ENCODE measurements at regions not wholly inside any gene's neighbourhood (a gene's known extent, or its start where the extent isn't known, plus 50 kb on each side); places are given as distances from the start of the nearest gene placed in this dataset.

DNA sequence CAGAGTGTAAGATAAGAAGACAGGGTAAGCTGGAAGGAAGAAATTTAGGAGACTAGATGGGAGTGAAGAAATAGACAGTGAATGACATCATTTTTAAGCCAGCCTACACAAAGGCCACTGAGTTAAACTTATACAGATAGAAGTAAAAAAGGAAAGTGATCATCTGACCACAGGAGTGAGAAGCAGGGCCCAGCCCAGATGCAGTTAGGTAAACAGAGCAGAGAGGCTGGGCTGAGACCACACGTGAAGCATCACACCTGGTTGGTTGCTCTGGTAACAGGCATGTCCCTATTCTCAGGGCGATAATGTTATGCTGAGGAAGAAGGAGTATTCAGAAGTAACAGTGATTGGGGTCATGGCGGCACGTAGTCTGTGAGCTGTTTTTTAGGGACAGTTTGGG, 1079.4 kb downstream of the AACS start:
- H3K27ac ChIP-seq (ENCODE audit: low read length), result no peak overlapping the region

DNA sequence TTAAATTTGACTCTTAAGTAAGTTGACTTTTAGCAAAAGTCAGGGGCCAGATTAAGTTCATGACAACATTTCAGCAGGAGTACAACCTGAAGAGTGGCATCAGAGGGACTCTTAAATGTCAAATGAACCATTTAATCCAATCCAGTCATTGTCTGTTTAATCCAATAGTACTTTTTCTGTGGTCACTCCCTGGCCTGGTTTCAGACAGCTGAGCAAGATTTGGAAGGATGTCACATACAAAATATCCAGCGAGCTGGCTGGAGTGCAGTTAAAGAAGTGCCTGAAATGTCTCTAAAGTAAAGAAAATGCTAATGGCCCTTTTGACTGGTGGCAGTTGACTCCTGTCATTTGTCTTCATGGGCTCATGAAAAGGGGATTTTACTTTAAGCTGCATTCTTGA, 1082.1 kb downstream of the AACS start:
- H3K9ac ChIP-seq (ENCODE audit: low read depth, low read length), result no peak overlapping the region
- no peak overlapping the region for H3K27ac ChIP-seq (ENCODE audit: low read length)

More for the DNA sequence above, 1079.4 kb downstream of the AACS start:
- no peak overlapping the region for H3K4me3 ChIP-seq (ENCODE audit: low read length)
- no peaks in the 10 kb centered on the region for H3K27me3 ChIP-seq (ENCODE audit: insufficient read depth, low read length)
- no peak overlapping the region for H3K9ac ChIP-seq (ENCODE audit: low read depth, low read length)
- H3K4me1 ChIP-seq (ENCODE audit: insufficient read depth, low read length), result no peaks in the 10 kb centered on the region
- peaks cover 10% of the 10 kb centered on the region for H3K9me3 ChIP-seq (ENCODE audit: insufficient read depth, low read depth, low read length)
- no peaks in the 10 kb centered on the region for H3K36me3 ChIP-seq (ENCODE audit: insufficient read depth, low read depth, low read length)

DNA sequence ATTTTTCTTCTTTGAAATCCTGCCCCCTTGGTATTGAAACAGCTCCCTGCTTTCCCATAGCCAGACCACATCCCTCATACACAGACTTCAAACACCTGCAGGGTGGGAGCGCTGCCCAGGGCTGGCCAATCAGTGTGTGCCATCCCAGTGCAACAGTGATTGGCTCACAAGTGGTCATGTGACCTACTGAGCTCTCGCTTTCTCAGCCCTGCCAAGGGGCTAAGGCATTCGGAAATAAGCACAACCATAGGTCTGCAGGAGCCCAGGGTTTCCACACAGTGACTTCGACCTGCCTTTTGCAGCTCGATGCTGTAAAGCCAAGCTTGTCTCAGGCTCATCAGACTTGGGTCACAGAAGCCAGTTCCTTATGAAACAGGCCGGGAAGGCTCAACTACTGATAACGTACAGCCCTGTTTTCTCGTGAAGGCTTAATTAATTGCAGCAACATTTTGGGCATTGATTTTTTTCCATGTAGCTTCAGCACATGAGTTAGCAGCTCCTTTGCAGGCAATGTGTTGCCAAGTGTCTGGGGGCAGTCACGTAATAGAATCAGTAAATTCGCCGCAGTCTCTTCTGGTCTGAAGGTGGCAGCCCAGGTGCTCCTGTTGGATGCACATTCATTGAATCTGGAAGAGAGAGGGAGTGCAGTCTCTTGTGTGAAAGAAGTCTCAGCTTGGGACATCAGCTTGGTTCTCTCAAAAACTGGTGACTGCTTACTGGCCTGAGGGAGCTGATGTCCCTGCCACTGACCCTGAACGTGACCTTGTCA, 1091.8 kb downstream of the AACS start:
- H3K4me1 ChIP-seq (ENCODE audit: insufficient read depth, low read length), result no peaks in the 10 kb centered on the region; the same call in 1 of the 2 replicates
- no peak overlapping the region for H3K9ac ChIP-seq (ENCODE audit: low read depth, low read length)
- H3K36me3 ChIP-seq (ENCODE audit: insufficient read depth, low read depth, low read length), result no peaks in the 10 kb centered on the region
- H3K27me3 ChIP-seq (ENCODE audit: insufficient read depth, low read length), result no peaks in the 10 kb centered on the region
- no peak overlapping the region for H3K4me3 ChIP-seq (ENCODE audit: low read length)
- H3K27ac ChIP-seq (ENCODE audit: low read length), result no peak overlapping the region
- H3K9me3 ChIP-seq (ENCODE audit: insufficient read depth, low read depth, low read length), result no peaks in the 10 kb centered on the region

More for the DNA sequence above, 1082.1 kb downstream of the AACS start:
- Histone ChIP-seq H3K36me3 (ENCODE audit: insufficient read depth, low read depth, low read length) (no peaks in the 10 kb centered on the region), H3K4me3 (ENCODE audit: low read length) (no peak overlapping the region), H3K4me1 (ENCODE audit: insufficient read depth, low read length) (no peaks in the 10 kb centered on the region), H3K27me3 (ENCODE audit: insufficient read depth, low read length) (no peaks in the 10 kb centered on the region), H3K9me3 (ENCODE audit: insufficient read depth, low read depth, low read length) (no peaks in the 10 kb centered on the region)

DNA sequence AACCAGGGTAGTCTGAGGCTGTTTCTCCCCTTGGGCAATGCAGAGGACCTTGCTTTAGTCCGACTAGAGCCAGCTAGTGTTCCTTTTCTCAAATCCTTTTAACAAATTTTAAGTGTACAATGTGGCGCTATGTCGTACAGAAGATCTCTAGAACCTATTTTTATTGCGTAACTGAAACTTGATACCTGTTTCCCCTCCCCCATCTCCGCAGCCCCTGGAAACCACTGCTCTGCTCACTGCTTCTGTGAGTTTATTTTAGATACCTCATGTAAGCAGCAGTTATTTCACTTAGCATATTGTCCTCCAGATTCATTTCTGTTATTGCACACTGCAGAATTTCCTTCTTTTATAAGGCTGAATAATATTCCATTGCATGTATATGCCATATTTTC, 1092.3 kb downstream of the AACS start:
- H3K36me3 ChIP-seq (ENCODE audit: insufficient read depth, low read depth, low read length), result no peaks in the 10 kb centered on the region
- H3K27me3 ChIP-seq (ENCODE audit: insufficient read depth, low read length), result no peaks in the 10 kb centered on the region
- no peak overlapping the region for H3K9ac ChIP-seq (ENCODE audit: low read depth, low read length)
- no peak overlapping the region for H3K27ac ChIP-seq (ENCODE audit: low read length)
- H3K9me3 ChIP-seq (ENCODE audit: insufficient read depth, low read depth, low read length), result no peaks in the 10 kb centered on the region
- H3K4me1 ChIP-seq (ENCODE audit: insufficient read depth, low read length), result no peaks in the 10 kb centered on the region; the same call in 1 of the 2 replicates
- H3K4me3 ChIP-seq (ENCODE audit: low read length), result no peak overlapping the region

DNA sequence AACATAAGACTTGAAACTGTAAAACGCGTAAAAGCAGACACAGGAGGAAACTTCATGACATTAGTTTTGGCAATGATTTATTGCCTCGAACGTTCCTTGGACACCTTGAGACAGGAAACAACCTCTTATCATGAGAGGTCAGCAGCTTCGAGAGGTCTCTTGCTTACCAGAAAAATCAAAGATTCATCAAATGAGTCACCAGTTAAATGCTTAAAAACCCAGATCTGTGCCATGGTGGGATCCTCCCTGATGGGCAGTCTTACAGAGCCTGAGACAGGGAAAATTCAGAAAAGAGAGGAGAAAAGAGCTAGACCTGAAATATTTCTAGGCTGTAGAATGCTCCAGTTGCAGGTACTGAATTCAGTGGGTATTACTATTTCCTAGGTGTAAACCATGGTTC, 1093.9 kb downstream of the AACS start:
- H3K4me3 ChIP-seq (ENCODE audit: low read length), result no peak overlapping the region
- H3K9ac ChIP-seq (ENCODE audit: low read depth, low read length), result no peak overlapping the region
- H3K9me3 ChIP-seq (ENCODE audit: insufficient read depth, low read depth, low read length), result no peaks in the 10 kb centered on the region
- H3K36me3 ChIP-seq (ENCODE audit: insufficient read depth, low read depth, low read length), result no peaks in the 10 kb centered on the region
- no peaks in the 10 kb centered on the region for H3K27me3 ChIP-seq (ENCODE audit: insufficient read depth, low read length)
- no peaks in the 10 kb centered on the region; the same call in 1 of the 2 replicates for H3K4me1 ChIP-seq (ENCODE audit: insufficient read depth, low read length)
- no peak overlapping the region for H3K27ac ChIP-seq (ENCODE audit: low read length)

DNA sequence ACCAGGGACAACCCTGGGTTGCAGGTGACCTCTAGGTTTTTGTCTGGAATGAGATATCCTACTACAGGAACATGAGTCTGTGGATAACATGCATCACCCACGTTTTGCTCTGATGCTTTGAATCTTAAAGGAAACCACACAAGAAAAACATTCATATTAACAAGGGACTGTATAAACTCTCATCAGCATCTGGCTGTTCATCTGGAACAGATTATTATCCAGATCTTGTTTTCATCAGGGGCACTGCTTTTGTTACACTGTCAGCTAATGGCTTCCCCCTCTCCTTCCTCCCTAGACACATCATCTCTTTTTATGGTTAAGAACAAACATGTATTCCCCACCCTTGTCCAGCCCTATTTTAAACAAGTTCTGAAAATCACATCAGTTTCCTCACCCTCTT, 1095.7 kb downstream of the AACS start:
- Histone ChIP-seq H3K27ac (ENCODE audit: low read length) (no peak overlapping the region), H3K4me3 (ENCODE audit: low read length) (no peak overlapping the region), H3K9ac (ENCODE audit: low read depth, low read length) (no peak overlapping the region), H3K36me3 (ENCODE audit: insufficient read depth, low read depth, low read length) (no peaks in the 10 kb centered on the region), H3K27me3 (ENCODE audit: insufficient read depth, low read length) (no peaks in the 10 kb centered on the region), H3K9me3 (ENCODE audit: insufficient read depth, low read depth, low read length) (no peaks in the 10 kb centered on the region), H3K4me1 (ENCODE audit: insufficient read depth, low read length) (no peaks in the 10 kb centered on the region; the same call in 1 of the 2 replicates)

DNA sequence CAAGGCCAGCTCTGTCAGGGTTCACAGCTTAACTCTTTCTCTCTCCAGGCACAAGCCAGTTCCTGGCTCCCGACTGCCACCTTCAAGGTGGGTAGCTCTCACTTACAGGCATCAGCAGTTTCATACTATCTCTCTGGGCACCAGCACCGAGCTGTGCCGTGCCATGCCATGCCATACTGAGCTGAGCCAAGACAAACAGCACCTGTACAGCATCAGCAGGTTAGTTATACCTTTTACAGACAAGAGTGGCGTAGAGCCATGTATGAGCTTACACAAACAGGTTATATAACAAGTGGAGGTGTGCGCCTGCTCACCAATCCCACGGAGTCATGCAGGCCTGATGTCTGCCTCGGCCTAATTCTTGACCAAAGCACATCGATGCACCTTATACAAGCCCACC, 1098.7 kb downstream of the AACS start:
- no peaks in the 10 kb centered on the region for H3K4me1 ChIP-seq (ENCODE audit: insufficient read depth, low read length)
- H3K36me3 ChIP-seq (ENCODE audit: insufficient read depth, low read depth, low read length), result no peaks in the 10 kb centered on the region
- no peak overlapping the region for H3K9ac ChIP-seq (ENCODE audit: low read depth, low read length)
- H3K27me3 ChIP-seq (ENCODE audit: insufficient read depth, low read length), result no peaks in the 10 kb centered on the region
- H3K27ac ChIP-seq (ENCODE audit: low read length), result no peak overlapping the region
- no peaks in the 10 kb centered on the region for H3K9me3 ChIP-seq (ENCODE audit: insufficient read depth, low read depth, low read length)
- no peak overlapping the region for H3K4me3 ChIP-seq (ENCODE audit: low read length)

DNA sequence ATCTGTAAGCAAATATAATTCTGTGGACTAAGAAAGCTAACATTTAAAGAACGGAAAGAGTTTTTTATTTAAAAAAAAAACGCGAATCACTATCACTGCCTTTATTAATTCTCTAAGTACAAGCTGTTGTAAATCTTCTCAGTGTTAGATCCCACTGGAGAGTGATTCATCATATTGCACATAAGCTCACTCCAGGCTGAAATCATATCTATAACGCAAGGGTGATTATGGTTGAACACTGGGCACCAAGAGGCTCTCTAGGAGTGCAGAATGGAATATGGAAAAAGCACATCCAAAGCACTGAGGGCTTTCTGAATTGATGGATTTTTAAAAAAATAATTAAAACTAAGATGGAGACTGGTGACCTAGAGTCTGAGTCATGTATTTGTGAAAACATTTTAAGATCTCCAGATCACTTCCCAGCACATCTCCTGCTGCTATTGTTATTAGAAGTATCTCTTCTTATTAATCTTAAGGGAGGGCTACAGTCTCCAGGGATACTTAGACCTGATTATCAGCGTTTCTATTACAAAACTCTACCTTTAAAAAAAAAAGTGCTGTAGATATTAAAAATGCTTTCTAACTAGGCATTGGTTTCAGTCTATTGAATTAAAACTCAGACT, 1106.8 kb downstream of the AACS start:
- Histone ChIP-seq H3K27ac (ENCODE audit: low read length) (no peak overlapping the region), H3K9ac (ENCODE audit: low read depth, low read length) (no peak overlapping the region), H3K36me3 (ENCODE audit: insufficient read depth, low read depth, low read length) (no peaks in the 10 kb centered on the region), H3K9me3 (ENCODE audit: insufficient read depth, low read depth, low read length) (no peaks in the 10 kb centered on the region), H3K4me1 (ENCODE audit: insufficient read depth, low read length) (peaks cover 4% of the 10 kb centered on the region; the same call in 1 of the 2 replicates), H3K4me3 (ENCODE audit: low read length) (no peak overlapping the region), H3K27me3 (ENCODE audit: insufficient read depth, low read length) (no peaks in the 10 kb centered on the region)

DNA sequence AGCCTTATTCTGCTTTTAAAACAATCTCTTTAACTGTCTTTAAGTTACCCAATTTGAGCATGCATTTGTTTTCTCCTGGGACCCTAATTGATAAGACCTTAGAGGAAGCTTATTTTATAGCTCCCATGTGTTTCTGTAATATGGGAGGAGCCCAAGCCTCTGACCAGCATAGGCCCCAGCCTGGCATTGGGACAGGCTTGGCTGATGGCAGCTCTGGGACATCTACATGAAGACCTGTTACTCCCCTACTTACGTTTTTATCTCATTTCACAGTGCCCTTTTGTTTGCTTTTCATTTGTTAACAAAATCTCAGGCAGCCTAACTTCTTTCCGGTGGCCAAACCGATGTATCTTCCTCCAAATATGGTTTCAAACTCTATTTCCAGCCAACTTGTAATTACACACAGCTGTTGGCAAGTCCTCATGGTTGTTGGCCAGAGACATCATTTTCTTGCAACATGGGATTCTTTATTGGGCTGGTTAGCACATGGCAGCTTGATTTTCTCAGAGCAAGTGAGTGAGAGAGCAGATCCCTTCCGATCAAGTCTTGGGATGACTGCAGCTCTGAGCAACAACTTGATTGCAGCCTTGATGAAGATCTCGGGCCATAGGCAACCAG, 1117.5 kb downstream of the AACS start:
- no peaks in the 10 kb centered on the region for H3K36me3 ChIP-seq (ENCODE audit: insufficient read depth, low read depth, low read length)
- H3K4me1 ChIP-seq (ENCODE audit: insufficient read depth, low read length), result no peaks in the 10 kb centered on the region
- no peak overlapping the region for H3K27ac ChIP-seq (ENCODE audit: low read length)
- H3K9me3 ChIP-seq (ENCODE audit: insufficient read depth, low read depth, low read length), result no peaks in the 10 kb centered on the region
- H3K27me3 ChIP-seq (ENCODE audit: insufficient read depth, low read length), result no peaks in the 10 kb centered on the region
- no peak overlapping the region for H3K4me3 ChIP-seq (ENCODE audit: low read length)
- H3K9ac ChIP-seq (ENCODE audit: low read depth, low read length), result no peak overlapping the region

DNA sequence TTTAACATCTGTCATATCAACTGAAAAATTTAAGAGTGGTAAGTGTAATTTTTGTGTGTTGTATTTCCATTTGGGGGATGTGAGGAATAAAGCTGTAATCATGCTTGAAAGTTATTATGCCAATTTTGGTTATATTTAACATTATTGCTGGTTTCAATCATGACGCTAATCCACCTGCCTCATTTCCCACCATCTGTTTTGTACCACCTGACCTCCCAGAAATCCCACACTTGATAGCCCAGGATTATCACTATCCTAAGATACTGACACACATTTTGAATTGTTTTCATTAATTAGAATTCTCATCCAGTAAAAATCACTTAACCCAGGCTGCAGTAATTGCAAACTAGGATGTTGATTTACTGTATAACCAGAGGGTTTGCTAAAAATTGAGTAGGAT, 1119.8 kb downstream of the AACS start:
- Histone ChIP-seq H3K4me1 (ENCODE audit: insufficient read depth, low read length) (no peaks in the 10 kb centered on the region), H3K36me3 (ENCODE audit: insufficient read depth, low read depth, low read length) (no peaks in the 10 kb centered on the region), H3K9ac (ENCODE audit: low read depth, low read length) (no peak overlapping the region), H3K27ac (ENCODE audit: low read length) (no peak overlapping the region), H3K27me3 (ENCODE audit: insufficient read depth, low read length) (peaks cover 10% of the 10 kb centered on the region), H3K9me3 (ENCODE audit: insufficient read depth, low read depth, low read length) (no peaks in the 10 kb centered on the region), H3K4me3 (ENCODE audit: low read length) (no peak overlapping the region)

DNA sequence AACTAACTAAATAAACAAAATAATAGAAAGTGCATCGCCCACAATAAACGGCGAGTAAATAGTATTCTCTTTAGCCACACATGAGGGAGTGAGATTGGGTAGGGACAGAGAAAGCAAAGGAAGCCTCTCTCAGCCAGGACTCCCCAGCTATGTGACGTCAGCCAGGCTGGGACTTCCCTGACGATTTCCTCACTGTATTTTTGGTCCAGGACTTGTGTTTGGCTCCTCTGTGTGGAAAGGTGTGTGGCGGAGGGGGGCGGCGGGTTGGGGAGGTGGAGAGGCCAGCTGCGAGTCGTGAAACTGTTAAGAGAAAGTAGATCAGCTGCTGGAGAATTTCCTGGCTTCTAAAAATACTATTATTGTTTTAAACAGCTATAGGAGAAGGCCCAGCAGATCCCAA, 1124.6 kb downstream of the AACS start:
- no peaks in the 10 kb centered on the region for H3K9me3 ChIP-seq (ENCODE audit: insufficient read depth, low read depth, low read length)
- H3K9ac ChIP-seq (ENCODE audit: low read depth, low read length), result no peak overlapping the region
- H3K36me3 ChIP-seq (ENCODE audit: insufficient read depth, low read depth, low read length), result no peaks in the 10 kb centered on the region
- peaks cover 36% of the 10 kb centered on the region for H3K27me3 ChIP-seq (ENCODE audit: insufficient read depth, low read length)
- H3K4me3 ChIP-seq (ENCODE audit: low read length), result no peak overlapping the region
- no peak overlapping the region for H3K27ac ChIP-seq (ENCODE audit: low read length)
- H3K4me1 ChIP-seq (ENCODE audit: insufficient read depth, low read length), result no peaks in the 10 kb centered on the region

Data from iPS-20b (cell line).